Testis (tissue), 2 donors: ENCODE measurements at regions not wholly inside any gene's neighbourhood (a gene's known extent, or its start where the extent isn't known, plus 50 kb on each side); places are given as distances from the start of the nearest gene placed in this dataset.

ENCODE experiments used
- DNase-seq: peaks from one replicate; pipeline ENCODE4 v3.0.0-alpha.2; 2019
- H3K27ac ChIP-seq, 2 donors: fragments of 200-600 bp; sonication (generic); one replicate each; pipeline ENCODE4 v1.5.1; 2019
- H3K27me3 ChIP-seq: fragments of 200-600 bp; sonication (generic); one replicate; pipeline ENCODE4 v1.5.1; 2019
- H3K36me3 ChIP-seq: fragments of 200-600 bp; sonication (generic); one replicate; pipeline ENCODE4 v1.5.1; 2017; ENCODE audit warnings: low read depth; ENCODE audit errors: missing control alignments
- H3K4me1 ChIP-seq: fragments of 200-600 bp; sonication (generic); one replicate; pipeline ENCODE4 v1.5.1; 2019
- H3K4me3 ChIP-seq, 2 donors: fragments of 200-600 bp; sonication (generic); one replicate each; pipeline ENCODE4 v1.5.1; 2017 to 2019
- H3K9me3 ChIP-seq: fragments of 200-600 bp; sonication (generic); one replicate; pipeline ENCODE4 v1.5.1; 2017
- CTCF ChIP-seq, 3 experiments: fragments of 450-650 bp in 2 of 3; fragments of 200-600 bp in 1 of 3; sonication (generic) in 1 of 3; IDR thresholded peaks; one replicate each; pipeline ENCODE4 v1.5.1; 2016 to 2019; ENCODE audit warnings: antibody characterized with exemption in 3 of 3, mild to moderate bottlenecking in 2 of 3, moderate library complexity in 1 of 3
- POLR2A ChIP-seq: fragments of 450-650 bp; IDR thresholded peaks from one replicate; pipeline ENCODE4 v1.6.1; 2017; ENCODE audit warnings: antibody characterized with exemption, mild to moderate bottlenecking, moderate library complexity
- WGBS, 2 donors: methylation state at CpG; one replicate each; pipeline ENCODE4 v1.1.5; 2018; 5-methylcytosine and 5-hydroxymethylcytosine counted together
- intact Hi-C: fragments of 100-400 bp; cut with DNase I; formaldehyde crosslinking; loops from one replicate; pipeline ENCODE4 v1.15.1; 2023; ENCODE audit warnings: low total_unique reads

GRCh38 chr14:97368049-97368448 is 570.9 kb downstream of the VRK1 start:
- no peak for DNase-seq
- intact Hi-C loops, result no loop called here
- H3K9me3 ChIP-seq, result no peaks in the 10 kb centered on the region
- no peak overlapping the region for H3K4me3 ChIP-seq
- H3K36me3 ChIP-seq, result no peaks in the 10 kb centered on the region
- H3K27me3 ChIP-seq, result no peaks in the 10 kb centered on the region
- no peak for TF ChIP-seq CTCF (IDR thresholded peaks at IDR 0.05)
- TF ChIP-seq POLR2A, result no peak
- 44 to 48% methylated on average over 7 of the region's 7 CpGs for WGBS, 2 donors
- H3K4me1 ChIP-seq, result no peaks in the 10 kb centered on the region
- no peak overlapping the region for H3K27ac ChIP-seq

GRCh38 chr14:97368900-97369564 is 571.9 kb downstream of the VRK1 start:
- 69 to 71% methylated on average over 5 of the region's 5 CpGs for WGBS, 2 donors
- no peak for DNase-seq
- Histone ChIP-seq H3K27me3 (no peaks in the 10 kb centered on the region), H3K4me1 (no peaks in the 10 kb centered on the region), H3K27ac (no peak overlapping the region), H3K36me3 (no peaks in the 10 kb centered on the region), H3K4me3 (no peak overlapping the region), H3K9me3 (no peaks in the 10 kb centered on the region)
- intact Hi-C loops, result no loop called here
- TF ChIP-seq CTCF (IDR thresholded peaks at IDR 0.05) (no peak), POLR2A (no peak)

DNA sequence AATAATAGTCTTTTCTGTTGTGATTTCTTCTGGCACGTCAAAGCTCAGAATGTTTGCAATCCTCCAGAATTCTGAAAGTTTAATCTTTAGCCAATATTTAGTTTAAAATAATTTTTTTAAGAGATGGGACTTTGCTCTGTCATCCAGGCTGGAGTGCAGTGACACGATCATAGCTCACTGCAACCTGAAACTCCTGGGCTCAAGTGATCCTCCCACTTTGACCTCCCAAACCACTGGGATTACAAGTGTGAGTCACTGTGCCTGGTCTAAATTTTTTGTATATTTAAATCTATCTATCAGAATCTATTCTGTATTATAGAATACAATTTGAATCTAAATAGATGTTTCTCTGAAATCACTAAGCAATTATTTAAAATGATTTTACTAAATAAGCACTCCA is 572.7 kb downstream of the VRK1 start:
- no peaks in the 10 kb centered on the region for H3K27me3 ChIP-seq
- TF ChIP-seq POLR2A (no peak), CTCF (IDR thresholded peaks at IDR 0.05) (no peak)
- no peaks in the 10 kb centered on the region for H3K9me3 ChIP-seq
- no peaks in the 10 kb centered on the region for H3K4me1 ChIP-seq
- DNase-seq, result no peak
- no peak overlapping the region for H3K27ac ChIP-seq
- WGBS, 2 donors, result 66 to 80% methylated on average over 2 of the region's 2 CpGs
- intact Hi-C loops, result no loop called here
- no peaks in the 10 kb centered on the region for H3K36me3 ChIP-seq
- H3K4me3 ChIP-seq, result no peak overlapping the region

- H3K9me3 ChIP-seq, result no peaks in the 10 kb centered on the region
- H3K27ac ChIP-seq, result no peak overlapping the region
- H3K4me3 ChIP-seq, result no peak overlapping the region
- no peak for DNase-seq
- WGBS, 2 donors, result 87 to 88% methylated on average over 3 of the region's 3 CpGs
- no peaks in the 10 kb centered on the region for H3K36me3 ChIP-seq
- intact Hi-C loops, result no loop called here
- TF ChIP-seq CTCF (IDR thresholded peaks at IDR 0.05), result no peak
- TF ChIP-seq POLR2A, result no peak
- H3K27me3 ChIP-seq, result no peaks in the 10 kb centered on the region
- no peaks in the 10 kb centered on the region for H3K4me1 ChIP-seq
These were observed 579.1 kb downstream of the VRK1 start for GRCh38 chr14:97376310-97376709.

- intact Hi-C loops, result no loop called here
- H3K36me3 ChIP-seq, result no peaks in the 10 kb centered on the region
- H3K27ac ChIP-seq, result no peak overlapping the region
- TF ChIP-seq CTCF (IDR thresholded peaks at IDR 0.05) (no peak), POLR2A (no peak)
- no peaks in the 10 kb centered on the region for H3K9me3 ChIP-seq
- 48 to 58% methylated on average over 5 of the region's 5 CpGs for WGBS, 2 donors
- H3K4me3 ChIP-seq, result no peak overlapping the region
- no peaks in the 10 kb centered on the region for H3K4me1 ChIP-seq
- DNase-seq, result peak; percentile 34
- H3K27me3 ChIP-seq, result no peaks in the 10 kb centered on the region
These were observed 580.4 kb downstream of the VRK1 start for GRCh38 chr14:97377550-97377949.
